GM12878 (cell line): ENCODE measurements at regions not wholly inside any gene's neighbourhood (a gene's known extent, or its start where the extent isn't known, plus 50 kb on each side); places are given as distances from the start of the nearest gene placed in this dataset.

Experiments used
- ATAC-seq: fragments of 200-7000 bp; cut with Tn5 transposase; 3 replicates; pipeline ENCODE4 v1.9.1; 2020; ENCODE audit warnings: mild to moderate bottlenecking, moderate library complexity
- BruUV-seq: library from RNA; stranded (reverse); fragments of 400-500 nt; replicated peaks from 2 replicates; lab custom pipeline; 2021; lab: Mats Ljungman, UMichigan
- CTCF ChIA-PET: fragments of 300-600 bp; sonication (Branson Sonifier 250); formaldehyde crosslinking; extraction: SDS; loops from one replicate; lab custom pipeline; 2021; ENCODE audit warnings: inconsistent platforms; lab: Yijun Ruan, JAX
- POLR2A ChIA-PET: fragments of 350-600 bp; formaldehyde crosslinking; extraction: SDS; loops from one replicate; lab custom pipeline; 2021; ENCODE audit warnings: inconsistent platforms; lab: Charles Lee
- RAD21 ChIA-PET: fragments of 300-600 bp; sonication (Branson Sonifier 250); formaldehyde crosslinking; loops from one replicate; lab custom pipeline; 2023; ENCODE audit warnings: antibody characterized with exemption; ENCODE audit not compliant: unreplicated experiment; lab: Charles Lee
- SMC1A ChIA-PET: fragments of 300-600 bp; sonication (Branson Sonifier 250); formaldehyde crosslinking; loops from one replicate; lab custom pipeline; 2023; ENCODE audit not compliant: unreplicated experiment, uncharacterized antibody; lab: Charles Lee
- DNase-seq: peaks from one replicate; pipeline ENCODE4 v3.0.0-alpha.2; 2011; ENCODE audit warnings: low read depth, low spot score
- FAIRE-seq: peaks from 3 replicates; lab custom pipeline; 2011; peaks lifted over from hg19 to GRCh38; lab: Jason Lieb, UNC
- H2AFZ ChIP-seq: 2 replicates; pipeline ENCODE4 v1.6.0; 2011; ENCODE audit warnings: low read depth, low read length, control low read depth; ENCODE audit not compliant: control insufficient read depth
- H3K27ac ChIP-seq: 2 replicates; pipeline ENCODE4 v1.5.1; 2011; ENCODE audit warnings: control low read depth; ENCODE audit not compliant: control insufficient read depth, insufficient read depth
- H3K27me3 ChIP-seq, 2 experiments: replicated peaks in 1 of 2; 2 replicates each; pipeline versions ENCODE4 v1.6.0 to v1.6.1; 2011; ENCODE audit warnings: low read length in 1 of 2; ENCODE audit not compliant: control insufficient read depth in 2 of 2, insufficient read depth in 2 of 2
- H3K36me3 ChIP-seq, 2 experiments: 2 replicates each; pipeline ENCODE4 v1.5.1; 2011; ENCODE audit warnings: low read length in 1 of 2; ENCODE audit not compliant: control insufficient read depth in 2 of 2, insufficient read depth in 2 of 2
- H3K4me1 ChIP-seq: 2 replicates; pipeline ENCODE4 v1.6.1; 2011; ENCODE audit warnings: mild to moderate bottlenecking, low read length, moderate library complexity, mixed read lengths; ENCODE audit not compliant: control insufficient read depth, insufficient read depth
- H3K4me2 ChIP-seq: 2 replicates; pipeline ENCODE4 v1.6.0; 2011; ENCODE audit warnings: control low read depth; ENCODE audit not compliant: control insufficient read depth, insufficient read depth
- H3K4me3 ChIP-seq: fragments of 200-600 bp; sonication (generic); 2 replicates; pipeline ENCODE4 v1.5.1; 2016
- H3K79me2 ChIP-seq: 2 replicates; pipeline ENCODE4 v1.6.0; 2011; ENCODE audit warnings: low read length; ENCODE audit not compliant: control insufficient read depth, insufficient read depth
- H3K9ac ChIP-seq: 2 replicates; pipeline ENCODE4 v1.8.0; 2011; ENCODE audit warnings: low read length, control low read depth, mixed read lengths; ENCODE audit not compliant: control insufficient read depth, insufficient read depth
- H3K9me3 ChIP-seq: replicated peaks from 3 replicates; pipeline ENCODE4 v1.5.1; 2011; ENCODE audit warnings: mild to moderate bottlenecking, low read length; ENCODE audit not compliant: control insufficient read depth, insufficient read depth
- H4K20me1 ChIP-seq: 2 replicates; pipeline ENCODE4 v1.6.0; 2011; ENCODE audit not compliant: control insufficient read depth, insufficient read depth
- ATF2 ChIP-seq: IDR thresholded peaks from 2 replicates; pipeline ENCODE4 v1.6.1; 2012; ENCODE audit warnings: low read length, inconsistent platforms
- NR2C2 ChIP-seq: IDR thresholded peaks from 2 replicates; pipeline ENCODE4 v1.6.1; 2011; ENCODE audit warnings: borderline replicate concordance, low read depth; ENCODE audit not compliant: control insufficient read depth, insufficient read length
- TAF1 ChIP-seq: IDR thresholded peaks from 2 replicates; pipeline ENCODE4 v1.6.1; 2011; ENCODE audit warnings: mild to moderate bottlenecking, low read depth, low read length, borderline replicate concordance
- ZNF687 ChIP-seq: fragments of 450-650 bp; IDR thresholded peaks from 2 replicates; pipeline ENCODE4 v1.6.1; 2017; ENCODE audit warnings: mild to moderate bottlenecking, moderate library complexity
- WGBS: methylation state at CpG from one replicate; pipeline ENCODE4 v1.1.6; 2016; ENCODE audit warnings: low lambda C conversion rate; ENCODE audit not compliant: insufficient replicate concordance, insufficient coverage; ENCODE audit errors: missing lambda C conversion rate; 5-methylcytosine and 5-hydroxymethylcytosine counted together
- in situ Hi-C: fragments of 300-500 bp; cut with MboI; formaldehyde crosslinking; loops from 9 replicates; pipeline ENCODE4 v1.14.3; 2018; ENCODE audit warnings: mixed read lengths
- intact Hi-C: fragments of 100-400 bp; cut with micrococcal nuclease; formaldehyde crosslinking; loops from one replicate; pipeline ENCODE4 v1.14.2; 2022; ENCODE audit not compliant: unreplicated experiment

GRCh38 chr3:53957831-53958230, 66.2 kb upstream of the SELENOK start:
- in situ Hi-C loops, result no loop called here
- ChIA-PET CTCF (no interaction called here), POLR2A (no interaction called here)
- no peak for ATAC-seq
- FAIRE-seq, result no peak
- Histone ChIP-seq H2AFZ (no peak overlapping the region), H3K36me3 (no peaks in the 10 kb centered on the region), H3K79me2 (no peaks in the 10 kb centered on the region), H3K4me1 (no peaks in the 10 kb centered on the region)
- DNase-seq, result no peak
- TF ChIP-seq NR2C2 (no peak), ATF2 (no peak), TAF1 (no peak), ZNF687 (no peak)
- TF ChIP-seq, all 136 proteins: peak for 0
- no peak overlapping the region for H3K4me2 ChIP-seq
- BruUV-seq, result no TSS peak
- no peak overlapping the region for H3K27ac ChIP-seq
- no peaks in the 10 kb centered on the region; a peak in 1 of 4 replicates for H3K27me3 ChIP-seq
- RAD21 ChIA-PET, result no interaction called here
- no peak overlapping the region for H3K9ac ChIP-seq
- no peak overlapping the region for H3K4me3 ChIP-seq
- SMC1A ChIA-PET, result no interaction called here
- no peaks in the 10 kb centered on the region for H4K20me1 ChIP-seq
- no peaks in the 10 kb centered on the region for H3K9me3 ChIP-seq
- 51% methylated on average over 10 of the region's 10 CpGs for WGBS
- intact Hi-C loops, result no loop called here
